Panc1 (cell line): ENCODE measurements at regions not wholly inside any gene's neighbourhood (a gene's known extent, or its start where the extent isn't known, plus 50 kb on each side); places are given as distances from the start of the nearest gene placed in this dataset.

ENCODE experiments used
- ATAC-seq: fragments of 200-7000 bp; cut with Tn5 transposase; 2 replicates; pipeline ENCODE4 v1.9.1; 2020; ENCODE audit warnings: mild to moderate bottlenecking, moderate library complexity
- BruUV-seq: library from RNA; stranded (reverse); fragments of 400-500 nt; replicated peaks from 2 replicates; lab custom pipeline; 2021; lab: Mats Ljungman, UMichigan
- CTCF ChIA-PET: fragments of 300-600 bp; sonication (Branson Sonifier 250); formaldehyde crosslinking; loops from one replicate; lab custom pipeline; 2022; ENCODE audit warnings: antibody characterized with exemption; lab: Charles Lee
- POLR2A ChIA-PET: fragments of 300-600 bp; sonication (Branson Sonifier 250); formaldehyde crosslinking; loops from one replicate; lab custom pipeline; 2022; ENCODE audit warnings: antibody characterized with exemption; lab: Charles Lee
- DNase-seq: peaks from one replicate; pipeline ENCODE4 v3.0.0-alpha.2; 2010; ENCODE audit warnings: low read depth, low spot score
- H3K27ac ChIP-seq: 2 replicates; pipeline ENCODE4 v1.5.1; 2011; ENCODE audit warnings: mild to moderate bottlenecking, low read length, inconsistent platforms
- H3K27me3 ChIP-seq: fragments of 200-500 bp; sonication (Bioruptor generic); 2 replicates; pipeline ENCODE4 v1.6.0; 2014; ENCODE audit warnings: low read length, inconsistent platforms; ENCODE audit not compliant: control insufficient read depth, insufficient read depth
- H3K36me3 ChIP-seq: fragments of 200-500 bp; sonication (Bioruptor generic); 2 replicates; pipeline ENCODE4 v1.5.1; 2014; ENCODE audit warnings: inconsistent platforms, mild to moderate bottlenecking, low read length, moderate library complexity; ENCODE audit not compliant: control insufficient read depth, insufficient read depth
- H3K4me1 ChIP-seq: 2 replicates; pipeline ENCODE4 v1.5.1; 2011; ENCODE audit warnings: inconsistent platforms, mild to moderate bottlenecking, low read length, moderate library complexity; ENCODE audit not compliant: control insufficient read depth, insufficient read depth
- H3K4me3 ChIP-seq, 2 experiments: 2 replicates each; pipeline ENCODE4 v1.5.1; 2011 to 2012; ENCODE audit warnings: low read depth in 2 of 2, low read length in 2 of 2, mild to moderate bottlenecking in 2 of 2, inconsistent platforms in 1 of 2, moderate library complexity in 1 of 2
- H3K9me3 ChIP-seq: fragments of 200-500 bp; sonication (Bioruptor generic); 2 replicates; pipeline ENCODE4 v1.5.1; 2014; ENCODE audit warnings: low read depth, mild to moderate bottlenecking, inconsistent platforms, low read length, moderate library complexity; ENCODE audit not compliant: control insufficient read depth, insufficient read depth
- CTCF ChIP-seq: fragments of 450-650 bp; IDR thresholded peaks from 2 replicates; pipeline ENCODE4 v1.5.1; 2017; ENCODE audit warnings: mild to moderate bottlenecking
- POLR2AphosphoS5 ChIP-seq: IDR thresholded peaks from 2 replicates; pipeline ENCODE4 v1.6.1; 2012; ENCODE audit warnings: mild to moderate bottlenecking, low read depth, low read length, moderate library complexity
- SIN3A ChIP-seq: IDR thresholded peaks from 2 replicates; pipeline ENCODE4 v1.6.1; 2012; ENCODE audit warnings: low read depth, mild to moderate bottlenecking, low read length, moderate library complexity, borderline replicate concordance; ENCODE audit not compliant: insufficient read depth
- TCF7L2 ChIP-seq: IDR thresholded peaks from 2 replicates; pipeline ENCODE4 v1.6.1; 2011; ENCODE audit warnings: mild to moderate bottlenecking, low read depth, low read length, inconsistent platforms
- in situ Hi-C: cut with HindIII; loops from 2 replicates; pipeline ENCODE4 v1.10.0; 2016; ENCODE audit warnings: low sequenced_read_pairs, low pct_unique_long_range_greater_than_20kb
- intact Hi-C: fragments of 100-400 bp; cut with micrococcal nuclease; formaldehyde crosslinking; loops from one replicate; pipeline ENCODE4 v1.10.0; 2022; ENCODE audit not compliant: unreplicated experiment
- TF ChIP-seq, protein P1 (sequence below), 2 experiments: IDR thresholded peaks; 2 replicates each; pipeline ENCODE4 v1.6.1; 2011 to 2012; ENCODE audit warnings: low read depth in 2 of 2, control low read depth in 1 of 2, low read length in 1 of 2, mild to moderate bottlenecking in 1 of 2, moderate library complexity in 1 of 2; ENCODE audit not compliant: insufficient read depth in 1 of 2

DNA sequence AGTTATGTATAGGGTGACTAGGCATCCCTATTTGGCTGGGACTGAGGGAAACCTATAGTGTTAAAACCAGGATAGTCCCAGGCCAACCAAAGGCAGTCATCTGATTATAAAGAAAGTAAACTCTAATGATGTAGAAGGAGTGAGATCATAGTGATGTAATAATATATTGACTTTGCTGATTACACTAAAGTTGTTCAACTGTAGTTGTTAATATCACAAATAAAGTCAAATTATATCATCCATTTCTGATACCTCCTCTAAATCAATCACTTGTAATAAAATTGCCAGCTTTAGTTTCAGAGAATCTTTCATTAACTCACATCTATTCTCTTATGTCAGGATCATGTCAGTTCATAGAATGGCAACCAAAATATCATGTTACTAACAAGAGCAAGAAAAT lies 98.6 kb downstream of the FOXB1 start:
- intact Hi-C loops, result no loop called here
- CTCF ChIA-PET, result no interaction called here
- no TSS peak for BruUV-seq

GRCh38 chr15:60110909-60111308 lies 106.8 kb downstream of the FOXB1 start:
- no TSS peak for BruUV-seq
- no peaks in the 10 kb centered on the region for H3K36me3 ChIP-seq
- no peaks in the 10 kb centered on the region for H3K9me3 ChIP-seq
- TF ChIP-seq, protein P1, sequence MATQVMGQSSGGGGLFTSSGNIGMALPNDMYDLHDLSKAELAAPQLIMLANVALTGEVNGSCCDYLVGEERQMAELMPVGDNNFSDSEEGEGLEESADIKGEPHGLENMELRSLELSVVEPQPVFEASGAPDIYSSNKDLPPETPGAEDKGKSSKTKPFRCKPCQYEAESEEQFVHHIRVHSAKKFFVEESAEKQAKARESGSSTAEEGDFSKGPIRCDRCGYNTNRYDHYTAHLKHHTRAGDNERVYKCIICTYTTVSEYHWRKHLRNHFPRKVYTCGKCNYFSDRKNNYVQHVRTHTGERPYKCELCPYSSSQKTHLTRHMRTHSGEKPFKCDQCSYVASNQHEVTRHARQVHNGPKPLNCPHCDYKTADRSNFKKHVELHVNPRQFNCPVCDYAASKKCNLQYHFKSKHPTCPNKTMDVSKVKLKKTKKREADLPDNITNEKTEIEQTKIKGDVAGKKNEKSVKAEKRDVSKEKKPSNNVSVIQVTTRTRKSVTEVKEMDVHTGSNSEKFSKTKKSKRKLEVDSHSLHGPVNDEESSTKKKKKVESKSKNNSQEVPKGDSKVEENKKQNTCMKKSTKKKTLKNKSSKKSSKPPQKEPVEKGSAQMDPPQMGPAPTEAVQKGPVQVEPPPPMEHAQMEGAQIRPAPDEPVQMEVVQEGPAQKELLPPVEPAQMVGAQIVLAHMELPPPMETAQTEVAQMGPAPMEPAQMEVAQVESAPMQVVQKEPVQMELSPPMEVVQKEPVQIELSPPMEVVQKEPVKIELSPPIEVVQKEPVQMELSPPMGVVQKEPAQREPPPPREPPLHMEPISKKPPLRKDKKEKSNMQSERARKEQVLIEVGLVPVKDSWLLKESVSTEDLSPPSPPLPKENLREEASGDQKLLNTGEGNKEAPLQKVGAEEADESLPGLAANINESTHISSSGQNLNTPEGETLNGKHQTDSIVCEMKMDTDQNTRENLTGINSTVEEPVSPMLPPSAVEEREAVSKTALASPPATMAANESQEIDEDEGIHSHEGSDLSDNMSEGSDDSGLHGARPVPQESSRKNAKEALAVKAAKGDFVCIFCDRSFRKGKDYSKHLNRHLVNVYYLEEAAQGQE (IDR thresholded peaks at IDR 0.05; ENCODE audit: insufficient read depth in 1 of 2, low read depth in 2 of 2, low read length in 1 of 2), result no peak
- TF ChIP-seq SIN3A, result no peak
- no peak for TF ChIP-seq CTCF
- TF ChIP-seq TCF7L2, result no peak
- no peak for TF ChIP-seq POLR2AphosphoS5
- peaks cover 3% of the 10 kb centered on the region; the same call in 1 of the 2 replicates for H3K4me1 ChIP-seq
- ChIA-PET POLR2A (no interaction called here), CTCF (no interaction called here)
- no peak overlapping the region for H3K4me3 ChIP-seq
- ATAC-seq (no peak), DNase-seq (no peak)
- H3K27me3 ChIP-seq, result no peaks in the 10 kb centered on the region
- in situ Hi-C loops (no loop called here), intact Hi-C loops (loop anchor here (10.0 kb wide), 1 partner anchor 106 kb away; the partner anchor contains the start of gene FOXB1)
- H3K27ac ChIP-seq, result no peak overlapping the region

More for the DNA sequence above, 98.6 kb downstream of the FOXB1 start:
- Histone ChIP-seq H3K27me3 (no peaks in the 10 kb centered on the region; the same call in 1 of the 2 replicates), H3K27ac (no peak overlapping the region), H3K9me3 (no peaks in the 10 kb centered on the region), H3K4me1 (no peaks in the 10 kb centered on the region), H3K36me3 (no peaks in the 10 kb centered on the region), H3K4me3 (no peak overlapping the region)
- POLR2A ChIA-PET, result interaction anchor here (0.7 kb wide), 1 partner anchor 12 kb away, joined by 5 read pairs; no protein-coding TSS in a partner anchor
- no peak for DNase-seq
- in situ Hi-C loops, result no loop called here
- ATAC-seq, result no peak
- TF ChIP-seq POLR2AphosphoS5, result no peak
- TF ChIP-seq, protein P1 (IDR thresholded peaks at IDR 0.05; ENCODE audit: insufficient read depth in 1 of 2, low read depth in 2 of 2, low read length in 1 of 2), result no peak
- no peak for TF ChIP-seq SIN3A
- TF ChIP-seq TCF7L2, result no peak
- TF ChIP-seq CTCF, result no peak
